Activated CD4-positive, alpha-beta T cell treated with anti-CD3 and anti-CD28 coated beads, Interleukin-2, amount 50 U/mL, for 24 hours (primary cell): ENCODE measurements at regions not wholly inside any gene's neighbourhood (a gene's known extent, or its start where the extent isn't known, plus 50 kb on each side); places are given as distances from the start of the nearest gene placed in this dataset.

ENCODE experiments used
- DNase-seq, 2 donors: peaks; one replicate each; pipeline ENCODE4 v3.0.0-alpha.2; 2020; ENCODE audit warnings: low read depth in 1 of 2, low spot score in 1 of 2

GRCh38 chr15:69624816-69625215, 172.2 kb downstream of the RPLP1 start:
- no peak for DNase-seq

GRCh38 chr15:69625328-69625727, 172.7 kb downstream of the RPLP1 start:
- no peak for DNase-seq

- DNase-seq: no peak
Measured at GRCh38 chr15:69626095-69627066, 173.8 kb downstream of the RPLP1 start.

GRCh38 chr15:69627548-69628158, 175.0 kb downstream of the RPLP1 start:
- DNase-seq: no peak

DNA sequence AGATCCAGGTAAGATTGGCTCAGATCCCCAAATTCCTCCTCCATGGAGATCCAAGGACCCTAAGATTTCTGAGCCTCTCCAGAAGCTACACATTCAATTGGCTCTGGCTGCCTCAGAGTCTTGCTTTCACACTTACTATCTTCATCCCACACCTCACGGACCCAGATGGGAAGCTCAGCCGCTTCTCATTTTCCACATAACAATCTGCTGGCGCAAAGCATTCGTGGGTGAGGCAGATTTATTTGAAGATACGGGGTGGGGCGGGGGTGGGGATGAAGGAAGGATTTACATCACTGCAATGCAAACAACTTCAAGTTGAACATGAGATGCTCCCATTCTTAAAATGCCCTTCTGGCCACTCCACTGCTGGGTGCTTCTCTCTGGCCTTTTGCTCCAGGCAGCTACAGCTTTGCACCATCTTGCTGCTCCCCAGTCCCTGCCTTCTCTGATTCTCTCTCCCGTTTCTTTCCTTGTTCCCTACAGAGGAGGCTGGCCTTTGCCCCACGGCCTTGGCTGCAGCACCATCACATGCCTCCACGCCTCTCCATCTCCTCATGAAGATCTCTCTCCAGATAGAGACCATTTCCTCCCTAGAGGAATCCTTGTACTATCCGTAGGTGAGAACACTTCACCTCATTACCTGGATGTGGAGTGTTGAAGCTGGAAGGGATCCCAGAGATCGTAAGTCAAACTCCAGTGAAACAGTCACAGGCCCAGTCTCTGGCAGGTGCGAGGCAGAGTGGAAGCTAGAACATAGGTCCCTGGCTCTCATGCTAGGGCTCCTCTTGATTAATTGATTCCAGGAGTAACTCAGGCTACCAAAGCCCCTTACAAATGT, 175.9 kb downstream of the RPLP1 start:
- DNase-seq: no peak

- DNase-seq: no peak
Measured at GRCh38 chr15:69629631-69630161, 177.1 kb downstream of the RPLP1 start.

DNA sequence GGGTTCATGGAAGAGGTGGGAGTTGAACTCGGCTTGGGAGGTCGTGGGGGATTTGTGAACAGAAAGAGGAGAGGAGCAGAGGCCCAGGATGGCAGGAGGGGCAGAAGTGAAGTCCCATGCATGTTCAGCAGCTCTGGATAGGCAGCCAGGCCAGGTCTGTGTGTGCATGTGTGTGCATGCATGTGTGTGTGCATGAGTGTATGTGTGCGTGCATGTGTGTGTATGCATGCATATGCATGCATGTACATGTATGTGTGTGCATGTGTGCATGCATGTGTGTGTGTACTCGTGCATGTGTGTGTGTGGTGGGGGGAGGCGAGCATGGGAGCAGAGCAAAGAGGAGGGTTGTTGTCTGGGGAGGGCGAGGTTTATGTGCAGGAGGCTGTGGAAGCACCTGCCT, 178.4 kb downstream of the RPLP1 start:
- DNase-seq: no peak

DNA sequence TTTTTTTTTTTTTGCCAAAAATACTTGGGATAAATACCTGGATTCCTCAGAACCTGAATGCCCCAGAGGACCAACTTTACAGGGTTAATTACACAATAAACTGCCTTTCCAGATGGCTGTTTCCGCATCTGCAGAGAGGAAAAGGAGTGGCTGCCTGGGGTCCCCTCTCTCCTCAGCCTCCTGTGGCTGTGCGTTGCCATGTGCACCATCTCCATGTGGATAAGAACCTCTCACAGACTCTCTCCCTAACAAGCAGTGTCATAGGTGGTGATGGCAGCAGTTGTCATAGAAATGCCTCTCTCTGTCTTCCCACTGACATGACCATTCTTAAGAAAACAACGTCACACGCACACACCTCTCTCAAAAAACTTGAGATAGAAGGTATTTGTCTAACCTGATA, 179.4 kb downstream of the RPLP1 start:
- no peak for DNase-seq

DNA sequence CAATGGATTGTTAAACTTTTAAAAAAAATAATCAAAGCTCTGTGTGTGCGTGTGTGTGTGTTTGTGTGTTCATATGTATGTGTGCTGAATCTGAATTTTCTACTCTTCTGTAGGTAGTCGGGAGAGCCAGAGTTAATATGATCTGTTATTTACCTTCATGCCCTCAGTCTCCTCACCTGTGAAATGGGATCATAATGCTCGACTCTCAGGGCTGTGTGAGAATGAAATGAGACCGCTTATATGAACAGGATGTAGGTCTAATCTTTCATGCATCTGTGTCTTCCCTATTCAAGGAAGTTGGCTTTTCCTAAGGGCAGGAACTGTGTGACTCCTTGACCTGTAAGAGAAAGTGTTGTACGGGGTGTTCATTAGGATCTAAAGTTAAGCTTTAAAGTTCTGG, 182.2 kb downstream of the RPLP1 start:
- no peak for DNase-seq

DNA sequence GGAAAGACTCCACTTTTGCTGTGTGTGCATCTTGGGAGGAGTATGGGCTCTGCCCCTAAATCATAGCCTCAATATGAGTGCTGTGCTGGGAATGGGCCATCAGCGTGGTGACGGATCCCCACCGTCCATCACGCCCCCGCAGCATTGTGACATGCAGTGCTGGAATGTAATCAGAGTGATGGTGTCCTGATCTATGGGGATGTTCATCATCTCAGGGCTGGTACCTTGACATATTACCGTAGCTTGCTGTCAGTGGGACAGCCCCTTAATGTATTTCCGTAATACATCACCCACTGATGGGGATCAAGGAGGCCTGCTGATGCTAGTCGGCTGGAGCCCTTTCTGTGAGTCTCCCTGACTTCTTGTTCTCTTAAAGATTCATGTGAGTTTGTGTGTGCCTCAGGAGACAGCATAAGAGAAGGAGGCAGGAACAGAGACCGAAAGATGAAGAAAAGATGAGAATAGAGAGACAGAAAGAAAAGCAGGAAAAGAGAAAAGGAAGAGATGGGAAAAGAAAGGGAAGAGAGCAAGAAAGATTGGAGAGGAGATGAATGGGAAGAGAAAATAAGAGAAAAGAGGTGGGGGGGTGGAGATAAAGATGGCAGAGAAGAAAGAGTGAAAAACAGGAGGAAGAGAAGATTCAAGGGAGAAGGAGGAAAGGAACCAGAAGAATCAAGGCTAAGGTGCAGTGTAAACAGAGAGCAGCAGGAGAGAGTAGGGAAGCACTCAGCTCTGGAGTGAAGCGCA, 183.7 kb downstream of the RPLP1 start:
- no peak for DNase-seq

DNA sequence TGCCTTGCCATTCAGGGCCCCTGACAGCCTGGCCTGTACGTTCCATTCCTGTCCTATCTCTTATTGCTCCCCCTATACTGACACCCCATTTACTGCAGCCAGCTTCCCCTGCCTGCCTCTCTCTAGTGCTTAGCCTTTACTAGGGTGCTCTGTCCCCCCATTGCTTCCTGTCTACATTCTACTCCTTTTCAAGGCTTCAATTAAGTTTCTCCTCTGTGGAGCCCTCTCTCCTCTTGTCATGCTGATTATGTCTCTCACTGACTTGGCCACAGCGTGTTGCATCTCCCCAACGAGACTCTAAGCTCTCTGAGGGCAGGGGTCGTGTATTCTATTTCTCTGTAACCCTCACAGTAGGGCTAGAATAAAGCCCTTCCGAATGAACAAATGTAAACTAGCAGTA, 185.2 kb downstream of the RPLP1 start:
- DNase-seq: no peak

DNA sequence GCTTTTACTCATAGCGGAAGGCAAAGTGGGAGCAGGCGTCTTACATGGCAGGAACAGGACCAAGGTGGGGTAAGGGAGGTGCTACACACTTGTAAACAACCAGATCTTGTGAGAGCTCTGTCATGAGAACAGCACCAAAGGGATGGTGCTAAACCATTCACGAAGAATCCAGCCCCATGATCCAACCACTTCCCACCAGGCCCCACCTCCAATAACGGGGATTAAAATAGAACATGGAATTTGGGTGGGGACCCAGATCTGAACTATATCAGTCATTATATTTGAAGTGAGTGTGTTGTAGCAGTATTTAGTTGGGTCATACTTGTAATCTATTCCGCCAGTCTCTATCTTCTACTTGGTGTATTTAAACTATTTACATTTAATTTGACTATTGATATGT, 190.9 kb downstream of the RPLP1 start:
- DNase-seq: no peak

DNA sequence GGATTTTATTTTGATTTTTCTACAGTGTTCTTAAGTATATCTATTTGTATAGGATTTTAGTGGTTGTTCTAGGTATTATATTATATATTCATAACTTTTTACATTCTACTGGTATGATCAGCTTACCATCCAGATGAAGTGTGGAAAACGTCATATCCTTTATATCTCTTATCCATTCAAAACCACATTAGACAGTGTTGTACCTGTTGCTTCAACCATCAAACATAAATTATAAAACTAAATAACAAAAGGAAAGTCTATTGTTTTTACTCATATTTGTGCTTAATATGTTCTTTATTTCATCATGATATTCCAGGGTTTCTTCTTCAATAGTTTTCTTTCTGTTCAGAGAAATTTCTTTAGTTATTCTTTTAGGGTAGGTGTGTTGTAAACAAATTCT, 191.4 kb downstream of the RPLP1 start:
- no peak for DNase-seq

- no peak for DNase-seq
Measured at GRCh38 chr15:69644876-69645275, 192.3 kb downstream of the RPLP1 start.

DNA sequence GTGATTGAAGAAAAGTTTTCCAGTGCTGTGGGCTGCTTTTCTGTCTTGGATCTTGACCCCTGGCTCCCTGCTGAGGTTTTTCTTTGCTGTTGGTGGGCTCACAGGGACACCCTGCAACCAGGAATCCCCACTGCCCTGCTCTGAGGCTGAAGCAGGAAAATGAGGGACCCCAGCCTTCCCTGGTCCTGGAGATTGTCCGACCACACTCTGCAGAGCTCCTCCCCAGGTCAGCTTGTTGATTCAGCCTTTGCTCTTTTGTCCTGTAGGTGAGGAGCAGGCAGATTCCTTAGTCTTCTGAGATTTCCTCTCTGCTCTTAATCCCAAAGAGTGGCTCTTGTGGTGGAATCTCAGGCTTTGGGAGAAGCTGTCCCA, 194.5 kb downstream of the RPLP1 start:
- no peak for DNase-seq

- DNase-seq: no peak
Measured at GRCh38 chr15:69648212-69648611, 195.6 kb downstream of the RPLP1 start.

- DNase-seq: no peak
Measured at GRCh38 chr15:69648775-69649735, 196.4 kb downstream of the RPLP1 start.

GRCh38 chr15:69652293-69652692, 199.7 kb downstream of the RPLP1 start:
- DNase-seq: no peak

GRCh38 chr15:69652751-69653305, 200.2 kb downstream of the RPLP1 start:
- no peak for DNase-seq
